GM19468 (cell line): ENCODE measurements at regions not wholly inside any gene's neighbourhood (a gene's known extent, or its start where the extent isn't known, plus 50 kb on each side); places are given as distances from the start of the nearest gene placed in this dataset.

ENCODE experiments used
- ATAC-seq: cut with Tn5 transposase; IDR thresholded peaks from one replicate; pipeline ENCODE4 v1.9.1; 2021; ENCODE audit warnings: mild to moderate bottlenecking, moderate library complexity, moderate number of reproducible peaks; ENCODE audit not compliant: unreplicated experiment; ENCODE audit errors: extremely low read depth

DNA sequence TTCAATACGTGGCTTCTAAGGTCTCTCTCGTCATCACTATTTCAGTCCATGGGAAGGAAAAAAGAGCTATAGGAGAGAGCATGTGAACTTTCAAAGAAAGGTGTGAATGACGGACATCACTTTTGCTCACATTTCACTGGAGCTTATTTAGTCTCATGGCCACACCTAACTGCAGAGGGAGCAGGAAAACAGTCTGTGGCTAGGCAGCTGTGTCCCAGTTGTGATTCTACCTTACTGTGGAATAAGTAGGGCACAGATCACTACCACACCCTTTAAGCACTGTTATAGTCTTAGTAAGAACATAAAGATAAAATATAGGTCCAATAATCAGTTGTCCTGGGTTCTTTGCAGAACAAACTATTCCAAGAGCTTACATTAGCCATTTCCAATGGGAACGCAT, 192.9 kb downstream of the NRIP1 start:
- ATAC-seq, result no peak

DNA sequence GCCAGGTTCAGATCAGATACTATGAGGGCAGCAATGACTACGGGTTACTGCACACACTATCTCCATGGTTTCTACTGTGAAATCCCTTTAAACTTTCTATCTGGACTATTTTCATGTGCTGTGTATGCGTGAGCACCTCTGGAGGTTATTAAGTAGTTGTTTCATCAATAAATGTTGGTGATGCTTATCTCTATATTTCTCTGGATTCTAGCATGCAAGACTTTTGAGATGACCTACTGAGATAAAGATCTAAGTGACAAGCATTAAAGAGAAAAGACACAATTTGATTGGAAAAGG, 194.0 kb downstream of the NRIP1 start:
- no peak for ATAC-seq

DNA sequence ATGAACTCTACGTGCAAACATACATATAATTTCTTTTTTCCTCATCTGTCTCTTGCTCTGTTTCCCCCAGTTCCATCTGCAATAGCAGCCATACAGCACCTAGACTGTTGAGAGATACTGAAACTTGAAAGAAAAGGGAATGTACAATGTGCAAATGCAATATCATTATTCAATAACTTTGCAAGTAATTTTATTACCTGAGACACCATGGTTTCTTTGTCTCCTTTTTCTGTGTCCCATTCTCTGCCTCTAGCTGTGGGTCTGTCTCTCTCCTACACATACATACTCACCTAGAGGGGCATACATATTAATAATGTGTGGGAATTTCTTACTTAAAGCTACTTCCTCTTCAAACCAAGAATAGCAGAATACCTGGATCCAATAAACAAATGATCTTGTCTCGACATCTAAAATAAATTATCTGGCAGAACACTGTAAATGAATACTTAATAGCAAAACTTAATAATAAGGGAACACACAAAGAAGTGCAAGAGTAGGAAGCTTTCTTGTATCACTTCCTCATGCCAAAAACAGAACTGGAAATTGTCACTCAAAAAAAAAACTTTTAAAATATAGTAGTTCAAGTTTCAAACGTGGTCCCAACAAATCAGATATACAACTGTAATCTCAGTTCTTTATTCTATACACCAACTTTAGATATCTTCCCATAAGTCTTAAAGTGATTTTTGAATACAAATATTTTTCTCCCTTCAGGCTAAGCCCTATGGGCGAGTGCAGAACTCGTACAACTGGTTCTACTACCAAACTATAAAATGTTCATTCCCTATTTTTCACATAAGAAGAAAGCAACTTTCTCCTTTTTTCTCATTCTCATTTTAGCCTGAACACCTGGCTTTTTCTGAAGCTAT, 194.6 kb downstream of the NRIP1 start:
- ATAC-seq, result no peak

DNA sequence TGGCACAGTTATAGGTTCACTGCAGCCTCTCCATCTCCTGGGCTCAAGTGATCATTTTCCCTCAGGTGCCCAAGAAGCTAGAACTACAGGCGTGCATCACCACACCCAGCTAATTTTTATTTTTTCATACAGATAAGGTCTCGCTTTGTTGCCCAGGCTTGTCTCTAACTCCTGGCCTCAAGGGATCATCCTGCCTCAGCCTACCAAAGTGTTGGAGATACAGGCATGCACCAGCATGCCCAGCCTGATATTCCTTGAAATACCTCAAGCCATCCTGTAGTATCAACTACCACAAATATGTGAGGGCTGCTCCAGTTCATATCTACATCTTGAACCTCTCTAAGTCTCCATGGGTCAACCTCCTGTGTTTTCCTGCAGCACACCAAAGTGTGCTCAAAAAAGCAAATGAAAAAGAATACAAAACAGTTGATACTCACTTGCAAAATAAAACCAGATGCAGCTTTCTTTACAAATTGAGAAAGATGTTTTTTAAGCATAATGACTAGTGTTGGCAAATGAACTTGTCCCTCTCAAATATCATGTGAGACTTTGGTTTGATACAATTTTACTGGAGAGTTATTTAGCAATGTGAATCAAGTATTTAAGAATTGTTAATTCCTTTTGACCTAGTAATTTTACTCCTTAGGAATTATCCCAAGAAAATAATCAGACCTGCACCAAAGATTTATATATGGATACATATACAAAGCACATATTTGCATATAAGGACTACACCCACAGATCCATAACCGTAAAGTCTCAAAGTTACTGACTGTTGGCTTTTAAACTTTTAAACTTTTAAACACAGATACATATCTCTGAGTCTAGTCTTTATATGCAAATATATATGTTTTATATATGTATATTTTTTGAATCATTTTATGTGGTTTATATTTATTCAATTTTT, 197.7 kb downstream of the NRIP1 start:
- no peak for ATAC-seq

DNA sequence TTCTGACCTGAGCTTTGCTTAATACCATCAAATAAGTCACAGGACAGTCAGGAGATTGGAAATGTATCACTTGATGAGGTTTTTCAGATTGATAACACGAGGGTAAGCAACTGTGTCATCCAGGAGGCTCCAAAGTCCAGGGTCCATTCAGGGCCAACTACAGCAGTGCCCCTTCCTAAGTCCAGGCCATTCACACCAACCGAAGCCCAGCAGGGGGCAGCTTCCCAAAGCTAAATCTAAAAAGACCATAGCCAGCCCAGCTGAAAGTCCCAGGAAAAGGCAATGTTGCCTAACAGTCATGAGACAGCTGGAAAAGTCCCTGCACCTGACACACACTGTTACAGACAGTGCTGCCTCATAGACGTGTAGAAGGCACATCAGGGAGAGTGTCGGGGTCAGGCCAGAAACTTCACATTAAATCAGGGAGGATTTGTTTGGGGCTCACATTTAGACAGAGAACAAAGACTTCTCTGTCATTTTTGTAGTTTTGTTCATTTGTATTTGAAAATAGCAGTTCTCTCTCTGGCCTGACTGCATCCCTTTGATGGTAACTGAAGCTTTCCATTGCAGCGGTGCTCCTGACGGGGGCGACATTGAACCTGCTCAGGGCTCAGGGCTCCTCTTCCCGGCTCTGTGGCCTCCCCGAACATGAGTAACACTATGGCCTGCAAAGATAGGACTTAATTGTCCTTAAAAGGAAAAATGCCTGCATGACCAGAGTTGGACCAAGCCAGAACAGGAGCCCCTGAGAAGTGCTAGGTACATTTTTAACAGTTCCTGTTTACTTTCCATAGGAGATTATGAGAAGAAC, 200.4 kb downstream of the NRIP1 start:
- ATAC-seq, result peak; percentile 44

DNA sequence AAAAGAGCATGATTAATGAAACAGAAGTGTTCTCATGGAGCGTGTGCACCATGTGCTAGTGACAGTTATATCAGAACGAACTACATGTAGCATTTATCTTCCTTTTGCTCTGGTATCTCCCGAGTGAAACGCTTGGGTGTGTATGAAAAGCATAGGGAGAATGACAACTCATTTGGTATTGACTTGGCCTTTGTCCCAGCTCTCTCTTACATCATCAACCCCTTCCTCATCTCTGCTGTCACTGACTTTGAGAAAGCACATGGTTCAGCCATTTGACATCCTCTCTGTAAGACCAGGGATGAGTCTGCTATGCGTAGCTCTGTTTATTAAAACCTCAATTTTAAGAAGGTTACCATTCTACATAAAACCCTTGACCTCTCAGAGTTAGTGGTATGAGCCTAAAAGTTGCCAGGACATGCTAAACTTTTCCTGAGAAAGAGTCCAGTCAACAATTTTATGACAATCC, 201.0 kb downstream of the NRIP1 start:
- no peak for ATAC-seq

DNA sequence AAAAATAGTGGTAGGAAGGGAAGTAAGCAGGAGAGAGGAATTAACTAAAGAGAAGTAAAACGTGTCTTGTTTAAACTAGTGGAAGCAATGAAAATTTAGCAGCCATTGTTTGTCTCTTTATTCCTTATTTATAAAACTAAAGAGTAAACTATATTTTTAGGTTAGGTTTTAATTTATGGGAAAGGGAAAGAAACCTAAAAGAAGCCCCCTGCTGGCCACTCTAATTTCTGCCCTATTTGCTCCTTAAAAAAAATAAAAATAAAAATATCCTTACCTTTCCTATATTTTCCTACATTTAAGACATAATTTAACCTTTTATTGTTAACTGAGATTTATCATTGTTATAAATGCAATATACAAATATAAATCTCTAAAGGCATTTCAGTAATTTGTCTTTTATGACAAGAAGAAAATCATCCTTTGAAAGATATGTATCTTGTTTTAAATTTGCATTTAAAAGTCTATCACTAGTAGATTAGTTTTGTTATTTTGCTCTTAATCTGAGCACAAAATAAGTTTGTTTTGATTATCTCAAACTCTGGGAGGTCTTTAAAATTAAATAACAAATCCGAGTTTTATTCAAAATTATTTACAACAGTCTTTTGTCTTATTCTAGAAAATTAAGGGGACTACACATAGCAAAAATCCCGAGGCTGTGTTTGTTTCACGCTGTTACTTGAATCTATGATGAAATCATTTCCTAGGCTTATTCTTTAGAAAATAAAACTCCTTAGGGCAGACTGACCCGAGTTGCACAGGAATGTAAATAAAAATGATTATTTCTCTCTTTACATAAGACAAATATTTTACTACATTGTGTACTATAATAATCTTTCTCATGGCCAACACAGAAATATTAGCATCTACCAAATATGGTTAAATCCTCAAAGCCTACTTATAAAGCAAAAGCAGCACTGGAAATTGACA, 201.7 kb downstream of the NRIP1 start:
- no peak for ATAC-seq

DNA sequence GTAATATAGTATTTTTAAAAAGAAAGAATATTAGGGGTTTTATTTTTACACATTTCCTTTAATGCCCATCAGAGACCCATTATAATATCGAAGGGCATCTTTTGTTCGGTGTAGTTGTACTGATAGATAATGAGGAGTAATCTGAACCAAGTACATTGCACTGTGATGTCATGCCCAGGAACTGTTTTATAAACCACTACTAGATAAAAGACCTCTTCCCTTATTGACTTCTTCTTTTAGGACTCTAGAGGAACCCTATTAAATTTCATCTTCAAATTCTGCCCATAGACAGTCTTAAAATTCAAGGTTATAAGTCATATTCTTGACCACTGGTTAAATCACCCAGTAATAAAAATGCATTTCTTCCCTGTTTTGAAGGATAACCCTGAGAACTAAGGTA, 206.5 kb downstream of the NRIP1 start:
- ATAC-seq, result no peak

DNA sequence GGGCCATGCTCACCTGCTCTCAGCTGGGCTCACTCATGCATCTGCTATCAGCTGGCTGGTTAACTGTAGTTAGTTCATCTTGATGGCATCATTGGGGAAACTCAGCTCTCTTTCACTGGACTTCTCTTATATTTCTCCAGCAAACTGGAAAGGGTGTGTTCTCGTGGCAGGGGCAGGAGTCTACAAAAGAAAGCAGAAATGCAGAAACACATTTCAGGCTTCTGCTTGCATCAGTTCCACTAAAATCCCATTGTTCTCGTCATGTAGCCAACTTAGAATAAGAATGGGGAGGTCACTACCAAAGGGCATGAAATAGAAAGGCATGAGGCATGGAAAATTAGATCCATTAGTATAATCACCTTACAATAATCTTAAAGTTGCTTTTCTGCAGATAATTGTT, 207.3 kb downstream of the NRIP1 start:
- no peak for ATAC-seq

DNA sequence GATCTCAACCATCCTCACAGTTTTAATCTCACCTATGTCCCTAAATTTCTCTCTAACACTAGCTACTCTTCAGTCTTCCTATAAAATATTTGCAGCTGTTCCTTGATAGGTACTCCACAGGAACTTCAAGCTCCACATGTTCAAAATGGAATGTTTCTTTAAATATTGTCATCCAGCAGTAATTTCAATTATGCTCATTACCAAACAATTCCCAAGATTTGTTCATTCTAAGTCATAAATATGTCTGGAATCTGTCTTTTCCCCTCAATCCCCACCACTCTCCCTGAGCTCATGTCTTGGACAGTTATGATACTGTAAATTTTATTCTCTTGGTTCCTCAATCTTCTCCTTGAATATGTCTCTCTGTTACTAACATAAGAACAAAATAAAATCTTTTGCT, 214.4 kb downstream of the NRIP1 start:
- no peak for ATAC-seq

DNA sequence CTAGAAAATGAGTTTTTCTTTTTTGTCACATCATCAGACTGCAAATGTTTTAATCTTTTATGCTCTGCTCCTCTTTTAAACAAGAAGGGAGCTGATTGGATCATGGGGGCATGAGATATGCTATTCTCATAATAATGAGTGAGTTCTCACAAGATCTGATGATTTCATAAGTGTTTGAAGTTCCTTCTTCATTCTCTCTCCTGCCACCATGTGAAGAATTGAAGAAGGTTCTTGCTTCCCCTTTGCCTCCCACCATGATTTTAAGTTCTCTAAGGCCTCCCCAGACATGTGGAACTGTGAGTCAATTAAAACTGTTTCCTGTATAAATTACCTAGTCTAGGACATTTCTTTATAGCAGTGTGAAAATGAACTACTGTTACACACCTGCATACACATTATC, 218.2 kb downstream of the NRIP1 start:
- no peak for ATAC-seq

DNA sequence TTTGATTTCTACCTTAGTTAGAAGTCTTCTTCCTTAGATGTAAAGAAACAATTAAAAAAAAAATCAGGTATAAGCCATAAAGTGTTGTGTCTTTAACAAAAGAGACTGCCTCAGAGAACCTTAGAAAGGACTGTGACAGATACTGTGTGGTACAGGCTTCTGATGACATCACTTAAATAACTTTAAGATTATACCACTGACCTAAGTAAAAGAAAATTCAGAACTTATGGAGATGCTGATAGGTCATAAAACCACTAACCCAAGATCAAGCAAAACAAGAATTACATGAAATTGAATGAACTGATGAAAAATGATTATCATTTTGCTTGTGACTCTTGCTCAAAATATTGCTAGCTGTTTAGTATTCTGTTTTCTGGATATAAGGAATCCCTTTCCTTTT, 220.8 kb downstream of the NRIP1 start:
- ATAC-seq, result no peak

DNA sequence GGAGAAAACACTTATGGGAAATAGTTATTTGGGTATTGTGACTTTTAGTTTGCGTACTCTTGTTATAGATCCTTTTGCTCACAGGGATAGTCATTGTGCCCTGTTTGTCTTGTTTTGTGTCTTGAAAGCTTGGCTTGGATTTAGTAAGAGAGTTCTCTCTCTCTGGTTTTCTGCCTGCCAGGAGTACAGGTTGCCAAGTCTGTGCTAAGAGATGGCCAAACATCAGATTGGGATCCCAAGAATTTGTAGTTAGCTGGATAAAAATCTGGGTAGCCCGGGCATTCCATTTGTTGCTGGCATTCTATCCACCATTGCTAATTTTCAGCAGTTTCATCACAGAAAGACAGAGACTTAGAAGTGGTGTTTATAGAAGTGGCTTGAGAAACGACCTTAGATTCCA, 222.2 kb downstream of the NRIP1 start:
- ATAC-seq, result no peak

DNA sequence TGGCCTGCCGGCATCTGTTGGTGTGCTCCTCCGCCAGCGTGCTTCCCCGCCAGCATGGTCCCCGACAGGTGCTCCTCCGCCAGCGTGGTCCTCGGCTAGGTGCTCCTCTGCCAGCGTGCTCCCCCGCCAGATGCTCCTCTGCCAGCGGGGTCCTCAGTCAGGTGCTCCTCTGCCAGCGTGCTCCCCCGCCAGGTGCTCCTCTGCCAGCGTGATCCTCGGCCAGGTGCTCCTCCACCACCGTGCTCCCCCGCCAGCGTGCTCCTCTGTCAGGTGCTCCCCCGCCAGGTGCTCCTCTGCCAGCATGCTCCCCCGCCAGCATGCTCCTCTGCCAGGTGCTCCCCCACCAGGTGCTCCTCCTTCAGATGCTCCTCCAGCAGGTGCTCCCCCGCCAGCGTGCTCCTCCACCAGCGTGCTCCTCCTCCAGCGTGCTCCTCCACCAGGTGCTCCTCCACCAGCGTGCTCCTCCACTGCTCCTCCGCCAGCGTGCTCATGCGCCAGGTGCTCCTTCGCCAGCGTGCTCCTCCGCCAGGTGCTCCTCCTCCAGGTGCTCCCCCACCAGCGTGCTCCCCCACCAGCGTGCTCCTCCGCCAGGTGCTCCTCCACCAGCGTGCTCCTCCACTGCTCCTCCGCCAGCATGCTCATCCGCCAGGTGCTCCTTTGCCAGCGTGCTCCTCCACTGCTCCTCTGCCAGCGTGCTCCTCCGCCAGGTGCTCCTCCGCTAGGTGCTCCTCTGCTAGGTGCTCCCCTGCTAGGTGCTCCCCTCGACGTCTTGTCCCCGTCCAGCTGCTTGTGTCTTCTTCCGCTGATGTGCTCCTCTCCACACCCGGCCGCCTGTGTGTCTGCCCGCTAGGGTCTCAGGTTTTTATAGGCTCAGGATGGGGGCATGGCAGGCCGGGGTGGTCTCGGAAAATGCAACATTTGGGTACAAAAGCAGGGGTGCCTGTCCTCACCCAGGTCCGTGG, 223.0 kb downstream of the NRIP1 start:
- ATAC-seq, result no peak

DNA sequence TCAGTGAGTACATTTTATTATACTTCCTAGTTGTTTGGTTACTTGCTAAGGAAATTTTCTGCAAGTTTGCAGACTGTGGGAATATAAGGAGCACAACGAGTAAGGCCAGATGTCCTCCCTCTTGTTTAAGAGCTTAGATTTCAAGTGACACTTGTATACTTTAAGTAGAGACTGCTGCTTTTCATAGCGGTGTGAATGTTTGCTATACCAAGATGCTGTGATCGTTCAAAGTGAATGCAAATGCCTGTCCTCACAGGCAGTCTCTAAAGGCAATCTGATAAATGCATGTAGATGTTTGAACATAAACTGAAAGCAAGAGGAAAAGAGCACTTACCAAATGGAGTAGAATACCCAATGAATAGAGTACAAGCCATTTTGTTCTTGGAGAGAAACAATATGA, 226.4 kb downstream of the NRIP1 start:
- ATAC-seq, result no peak

DNA sequence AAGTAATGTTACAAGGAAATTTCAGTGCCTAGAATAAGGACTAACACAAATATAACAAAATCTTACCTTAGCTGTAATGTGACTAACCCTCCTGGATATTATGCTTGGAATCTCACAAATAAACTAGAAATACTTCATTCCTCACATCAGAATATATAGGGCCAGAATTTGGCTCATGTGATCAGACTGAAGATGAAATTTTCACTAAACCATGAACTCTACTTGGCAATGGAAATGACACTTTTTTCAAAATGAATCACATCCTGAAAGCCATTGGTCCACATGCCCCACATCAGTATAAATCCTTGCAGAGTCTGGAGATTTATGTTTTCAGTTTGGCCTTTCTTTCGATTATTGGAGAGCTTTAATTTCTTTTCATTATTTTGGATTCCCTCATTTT, 227.8 kb downstream of the NRIP1 start:
- ATAC-seq, result no peak

DNA sequence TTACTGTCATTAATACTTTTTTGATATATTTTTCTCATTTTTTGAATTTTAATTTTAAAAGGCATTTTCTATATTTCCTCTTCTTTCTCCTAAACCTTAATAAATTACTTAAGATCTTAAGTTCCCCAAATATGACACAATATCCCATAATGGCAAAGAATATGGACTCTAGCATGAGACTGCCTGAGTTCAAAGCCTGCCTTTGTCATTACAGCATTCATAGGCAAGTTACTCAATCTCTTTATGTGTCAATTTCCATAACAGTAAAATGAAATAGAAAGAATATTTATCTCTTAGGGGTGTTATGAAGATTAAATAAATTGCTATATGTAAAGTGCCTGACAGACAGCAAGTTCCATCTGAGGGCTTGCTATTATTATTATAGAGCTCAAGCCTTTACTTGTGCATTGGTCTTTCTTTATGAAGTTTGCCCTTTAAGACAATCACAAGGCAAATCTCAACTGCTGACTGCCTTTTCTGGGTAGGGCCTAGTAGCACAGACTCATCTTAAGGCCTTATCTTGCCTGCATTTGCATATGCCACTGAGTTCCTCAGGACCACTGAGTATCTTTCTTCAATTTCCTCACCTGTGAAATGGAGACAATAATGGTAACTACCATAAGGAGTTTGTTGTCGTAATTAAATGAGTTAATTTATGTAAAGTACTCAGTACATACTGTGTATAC, 231.0 kb downstream of the NRIP1 start:
- no peak for ATAC-seq

DNA sequence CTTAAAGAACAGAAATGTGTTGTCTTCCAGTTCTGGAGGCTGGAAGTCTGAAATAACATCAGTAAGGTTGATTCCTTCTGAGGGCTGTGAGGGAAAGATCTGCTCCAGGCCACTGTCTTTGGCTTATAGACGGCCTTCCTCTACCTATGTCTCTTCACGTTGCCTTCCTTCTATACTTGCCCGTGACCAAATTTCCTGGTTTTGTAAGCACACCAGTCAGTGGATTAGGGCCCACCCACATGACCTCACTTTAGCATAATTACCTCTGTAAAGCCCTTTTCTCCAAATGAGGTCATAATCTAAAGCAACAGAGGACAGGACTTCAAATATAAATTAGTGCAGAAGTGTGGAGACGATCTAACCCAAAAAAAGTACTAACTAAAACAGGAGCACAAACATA, 231.6 kb downstream of the NRIP1 start:
- ATAC-seq, result no peak
